ENCODE measurements at regions not wholly inside any gene's neighbourhood (a gene's known extent, or its start where the extent isn't known, plus 50 kb on each side); places are given as distances from the start of the nearest gene placed in this dataset.
"Not testable (repeated sequence)": the region's sequence is repeated elsewhere in the genome, so short reads cannot be mapped to it uniquely, and the experiment has no call there.

DNA sequence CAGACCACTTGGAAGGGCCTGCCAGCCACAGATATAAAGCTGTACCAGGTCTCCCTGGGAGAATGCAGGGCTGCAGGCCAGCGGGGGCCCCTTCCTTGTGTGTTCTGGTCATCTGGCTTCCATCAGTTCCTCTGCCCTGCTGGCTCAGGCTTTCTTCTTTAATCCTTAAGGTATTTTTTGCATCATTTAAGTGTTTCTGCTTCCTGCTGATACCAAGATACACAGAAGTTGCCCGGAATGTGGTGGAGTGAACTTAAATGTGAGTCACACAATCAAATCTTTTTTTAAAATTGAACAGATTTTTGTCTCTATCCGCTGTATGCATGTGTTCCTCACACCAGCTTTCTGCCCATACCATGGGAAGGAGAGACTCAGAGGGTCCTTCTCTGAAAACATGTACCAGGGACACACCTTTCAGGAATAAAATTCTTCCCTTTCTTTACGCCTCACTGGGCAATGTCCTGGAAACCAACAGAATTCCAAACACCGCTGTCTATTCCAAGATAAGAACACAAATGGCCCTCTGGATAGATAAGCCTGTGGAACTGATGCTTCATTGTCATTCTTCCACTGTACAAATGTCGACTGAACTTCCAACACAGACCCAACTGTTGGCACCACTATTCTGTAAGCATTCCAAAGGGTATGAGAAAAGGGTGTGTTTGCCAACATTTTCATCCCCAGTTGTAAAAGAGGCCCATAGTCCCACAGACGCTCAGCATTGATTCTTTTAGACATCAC is 206.2 kb upstream of the MYLIP start:
- DNase-seq = peak; percentile 95

DNA sequence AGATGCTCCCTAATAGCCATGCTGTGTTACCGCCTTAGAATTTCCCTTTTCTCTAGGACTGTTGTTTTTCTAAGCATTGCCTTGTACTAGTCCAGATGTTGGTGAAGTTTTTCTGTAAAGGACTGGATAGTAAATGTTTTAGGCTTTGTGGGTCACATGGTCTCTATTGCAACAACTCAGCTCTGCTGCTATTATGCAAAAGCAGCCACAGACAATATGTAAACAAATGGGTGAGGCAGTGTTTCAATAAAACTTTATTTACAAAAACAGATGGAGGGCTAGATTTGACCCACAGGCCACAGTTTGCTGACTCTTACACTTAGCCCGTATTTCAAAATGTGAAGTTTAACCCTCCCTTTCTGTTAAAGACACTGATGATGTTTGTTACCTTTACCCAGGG is 207.6 kb upstream of the MYLIP start:
- DNase-seq = peak; percentile 28

DNA sequence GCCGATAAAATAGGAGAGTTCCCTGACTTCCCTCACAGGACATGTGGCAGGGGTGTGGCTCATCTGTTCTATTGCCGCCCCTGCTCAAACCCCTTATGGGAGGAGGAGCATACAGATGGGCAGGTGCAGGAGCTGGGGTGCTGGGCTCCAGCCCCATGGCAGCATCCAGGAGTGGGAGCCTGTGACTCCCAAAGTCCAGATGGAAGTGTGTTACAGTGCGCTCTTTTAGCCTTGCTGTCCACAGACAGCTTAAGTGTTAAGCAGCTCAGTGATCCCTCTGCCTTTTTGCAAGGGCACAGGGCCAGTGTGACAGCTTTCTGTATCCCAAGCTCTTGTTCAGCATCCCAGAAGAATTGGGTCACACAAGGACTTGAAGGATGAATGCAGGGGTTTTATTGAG is 212.3 kb upstream of the MYLIP start:
- DNase-seq = no peak

DNA sequence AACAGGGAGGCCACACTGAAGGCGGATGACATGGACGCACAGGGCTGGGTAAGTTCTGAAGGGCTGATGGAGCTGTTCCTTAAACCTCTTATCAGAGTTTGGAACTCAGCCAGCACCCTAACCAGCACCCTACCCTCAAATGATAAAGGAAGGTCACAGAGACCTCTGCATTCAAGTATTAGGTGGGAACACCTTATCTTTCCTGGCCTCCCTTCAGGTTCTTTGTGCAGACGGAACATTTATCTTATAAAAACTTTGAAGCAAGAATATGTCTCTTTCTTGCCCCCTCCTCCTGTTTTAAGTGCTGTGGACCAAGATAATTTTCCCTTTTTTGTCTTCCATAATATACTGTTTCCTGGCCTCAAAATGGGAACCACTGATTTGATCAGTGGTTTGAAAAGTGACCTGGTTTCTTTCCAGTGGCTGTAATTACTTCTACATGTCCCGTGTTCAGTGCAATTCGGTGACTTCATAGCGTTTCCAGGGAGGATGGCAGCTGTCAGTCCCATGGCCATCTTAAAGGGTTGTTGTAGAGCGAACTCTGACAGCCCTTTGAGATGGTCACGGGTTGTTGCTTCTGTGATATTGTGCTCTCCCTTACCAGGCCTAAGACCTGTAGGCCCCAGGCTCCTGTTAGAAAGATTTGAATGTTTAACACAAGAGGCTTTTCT is 213.2 kb upstream of the MYLIP start:
- DNase-seq = no peak

DNA sequence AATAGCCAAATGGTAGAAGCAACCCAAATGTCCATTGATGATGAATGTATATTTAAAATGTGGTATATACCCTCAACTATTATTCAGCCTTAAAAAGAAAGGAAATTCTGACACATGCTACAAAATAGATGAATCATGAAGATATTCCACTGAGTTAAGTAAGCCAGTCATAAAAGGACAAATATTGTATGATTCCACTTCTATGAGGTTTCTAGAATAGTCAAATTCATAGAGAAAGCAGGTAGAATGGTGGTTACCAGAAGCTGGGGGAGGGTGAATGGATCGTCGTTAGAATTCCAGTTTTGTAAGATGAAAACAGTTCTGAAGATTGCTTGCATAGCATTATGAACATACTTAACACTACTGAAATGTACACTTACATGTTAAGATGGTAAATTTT is 214.3 kb upstream of the MYLIP start:
- DNase-seq = no peak

DNA sequence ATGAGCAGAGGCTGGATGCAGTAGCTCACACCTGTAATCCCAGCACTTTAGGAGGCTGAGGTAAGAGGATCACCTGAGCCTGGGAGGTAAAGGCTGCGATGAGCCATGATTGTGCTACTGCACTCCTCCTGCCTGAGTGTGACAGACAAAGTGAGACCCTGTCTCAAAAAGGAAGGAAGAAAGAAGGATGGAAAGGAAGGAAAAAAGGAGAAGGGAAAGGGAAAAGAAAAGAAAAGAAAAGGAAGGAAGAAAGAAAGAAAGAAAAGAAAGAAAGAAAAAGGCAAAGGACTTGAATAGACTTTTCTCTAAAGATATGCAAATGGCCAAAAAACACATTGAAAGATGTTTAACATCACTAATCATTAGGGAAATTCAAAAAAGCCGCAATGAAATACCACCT is 215.3 kb upstream of the MYLIP start:
- no peak for DNase-seq

DNA sequence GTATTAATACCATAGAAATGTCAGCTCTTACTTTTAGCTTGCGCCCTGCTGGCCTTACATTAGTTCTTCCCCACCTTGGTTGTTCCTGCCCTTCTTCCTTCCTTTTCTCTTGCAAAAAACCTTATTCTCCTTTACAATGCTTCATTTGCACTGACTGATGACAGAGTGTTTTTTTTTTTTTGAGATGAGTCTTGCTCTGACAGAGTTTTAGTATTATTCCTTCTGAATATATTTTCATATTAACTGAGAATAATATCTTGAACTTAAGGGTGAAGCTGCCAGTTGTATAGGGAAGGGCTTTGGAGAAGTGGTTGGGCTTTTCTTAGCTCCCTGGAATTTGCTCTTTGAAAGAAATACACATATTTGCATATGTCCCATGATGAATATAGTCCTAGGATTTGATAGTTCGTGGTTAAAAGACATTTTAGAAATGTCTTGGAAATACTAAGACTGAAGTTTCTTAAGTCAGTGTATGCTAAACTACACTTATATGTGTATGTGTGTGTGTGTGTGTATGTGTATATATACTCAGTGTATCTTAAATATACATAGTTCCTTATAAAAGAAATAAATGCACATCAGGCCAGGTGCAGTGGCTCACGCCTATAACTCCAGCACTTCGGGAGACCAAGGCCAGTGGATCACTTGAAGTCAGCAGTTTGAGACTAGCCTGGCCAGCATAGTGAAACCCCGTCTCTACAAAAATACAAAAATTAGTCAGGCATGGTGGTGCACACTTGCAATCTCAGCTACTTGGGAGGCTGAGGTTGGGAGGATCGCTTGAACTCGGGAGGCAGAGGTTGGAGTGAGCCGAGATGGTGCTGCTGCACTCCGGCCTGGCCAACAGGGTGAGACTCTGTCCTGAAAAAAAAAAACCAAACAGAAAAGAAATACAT is 216.1 kb upstream of the MYLIP start:
- peak; percentile 77 for DNase-seq

DNA sequence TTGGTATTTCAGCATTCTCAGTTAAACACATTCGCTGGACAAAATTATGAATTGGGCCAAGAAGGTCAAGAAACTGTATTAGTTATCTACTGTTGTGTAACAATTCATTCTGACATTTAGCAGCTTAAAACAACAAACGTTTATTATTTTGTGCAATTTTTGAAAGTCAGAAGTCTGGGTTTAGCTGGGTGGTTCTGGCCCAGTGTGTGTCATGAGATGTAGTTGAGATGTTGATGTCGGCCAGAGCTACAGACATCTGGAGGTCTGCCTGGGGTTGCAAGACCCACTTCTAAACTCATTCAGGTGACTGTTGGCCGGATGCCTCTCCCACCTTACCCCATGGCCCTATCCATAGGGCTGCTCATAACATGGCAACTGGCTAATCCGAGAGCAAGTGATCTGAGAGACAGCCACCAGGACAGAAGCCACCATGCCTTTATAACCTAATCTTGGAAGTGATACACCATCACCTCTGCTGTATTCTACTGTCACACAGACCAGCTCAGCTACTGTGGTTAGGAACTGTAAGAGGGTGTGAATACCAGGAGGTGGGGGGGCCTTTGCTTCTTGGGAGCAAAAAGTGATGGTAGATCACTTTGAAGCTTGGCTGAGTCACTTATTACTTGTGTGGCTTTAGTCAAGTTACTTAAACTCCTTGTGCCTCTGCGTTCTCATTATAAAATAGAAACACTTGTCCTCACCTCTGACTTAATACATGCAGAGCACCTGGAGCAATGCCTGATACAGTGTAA is 217.0 kb upstream of the MYLIP start:
- DNase-seq = no peak

DNA sequence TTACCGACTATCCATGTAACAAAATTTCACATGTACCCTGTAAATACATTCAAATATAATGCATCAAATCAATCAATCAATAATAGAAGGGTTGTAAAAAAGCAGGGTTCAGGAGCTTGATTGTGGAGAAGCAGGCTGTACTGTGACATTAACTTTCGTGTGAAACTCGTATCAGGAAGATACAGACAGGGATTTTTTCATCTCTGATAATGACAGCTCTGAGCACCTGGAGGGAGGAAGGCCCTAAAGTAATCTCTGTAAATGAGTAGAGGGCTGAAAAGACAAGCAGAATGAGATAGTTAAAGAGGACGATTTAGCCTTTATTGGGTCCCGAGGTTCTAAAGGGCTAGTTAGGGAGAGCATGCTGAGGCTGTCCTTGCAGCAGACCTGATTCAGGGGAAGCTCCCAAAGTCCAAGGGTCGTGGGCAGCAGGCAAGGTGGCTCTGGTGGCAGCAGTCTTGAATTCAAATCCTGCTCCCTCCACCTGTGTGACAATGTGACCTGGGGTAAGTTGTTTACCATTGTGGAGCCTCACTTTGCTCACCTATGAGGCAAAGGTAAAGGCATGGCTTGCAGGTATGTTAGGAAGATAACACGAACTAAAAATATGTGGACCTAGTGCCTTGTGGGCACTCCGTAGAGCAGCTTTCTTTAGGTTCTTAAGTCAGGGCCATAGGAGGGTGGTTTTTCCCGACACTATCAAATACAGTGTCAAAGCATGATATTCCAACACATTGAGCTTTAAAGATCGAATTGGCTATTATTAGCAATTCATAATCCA is 219.4 kb upstream of the MYLIP start:
- DNase-seq = no peak

DNA sequence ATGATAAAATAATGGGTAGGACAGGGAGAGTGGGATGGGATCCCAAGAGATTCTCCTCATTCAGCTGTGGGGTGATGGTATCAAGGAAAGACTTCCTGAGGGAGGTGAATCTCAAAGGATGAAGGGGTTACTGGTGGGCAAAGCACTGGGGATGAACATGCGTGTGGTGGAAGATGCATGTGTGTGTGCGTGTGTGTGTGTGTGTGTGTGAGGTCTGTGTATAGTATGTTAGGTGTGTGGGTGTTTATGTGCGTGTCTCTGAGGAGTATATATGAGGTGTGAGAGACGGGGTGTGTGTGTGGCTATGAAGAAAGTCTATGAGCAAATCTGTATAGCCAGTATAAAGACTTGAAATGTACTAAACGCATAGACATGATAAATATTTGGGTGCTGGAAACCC is 220.0 kb upstream of the MYLIP start:
- no peak for DNase-seq

DNA sequence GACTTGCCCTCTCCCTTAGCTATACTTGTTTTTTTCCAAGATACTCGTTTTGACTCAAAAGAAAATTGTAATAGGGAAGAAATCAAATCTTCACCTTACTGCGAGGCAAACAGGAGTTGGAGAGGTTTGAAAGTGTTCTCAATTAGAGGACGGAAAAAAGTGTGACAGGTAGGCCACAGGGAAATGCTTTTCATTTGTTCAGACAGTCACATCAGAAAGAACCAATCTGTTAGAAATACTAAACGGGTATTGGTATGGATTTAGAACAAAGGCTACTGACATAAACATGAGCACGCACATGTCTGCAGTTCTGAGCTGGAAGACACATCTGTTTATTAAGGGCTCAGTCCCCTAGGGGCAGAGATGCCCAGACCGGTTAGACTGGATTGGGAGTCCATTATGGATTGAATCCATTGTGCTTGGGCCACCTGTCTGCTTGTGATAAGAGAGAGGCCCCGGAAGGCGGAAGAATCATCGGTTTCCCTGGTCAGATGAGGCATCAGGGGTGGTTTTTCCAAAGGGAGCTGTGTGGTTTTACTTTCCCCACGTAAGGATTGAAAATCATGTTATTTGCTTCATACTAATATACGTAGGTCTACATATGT is 220.9 kb upstream of the MYLIP start:
- DNase-seq = no peak

DNA sequence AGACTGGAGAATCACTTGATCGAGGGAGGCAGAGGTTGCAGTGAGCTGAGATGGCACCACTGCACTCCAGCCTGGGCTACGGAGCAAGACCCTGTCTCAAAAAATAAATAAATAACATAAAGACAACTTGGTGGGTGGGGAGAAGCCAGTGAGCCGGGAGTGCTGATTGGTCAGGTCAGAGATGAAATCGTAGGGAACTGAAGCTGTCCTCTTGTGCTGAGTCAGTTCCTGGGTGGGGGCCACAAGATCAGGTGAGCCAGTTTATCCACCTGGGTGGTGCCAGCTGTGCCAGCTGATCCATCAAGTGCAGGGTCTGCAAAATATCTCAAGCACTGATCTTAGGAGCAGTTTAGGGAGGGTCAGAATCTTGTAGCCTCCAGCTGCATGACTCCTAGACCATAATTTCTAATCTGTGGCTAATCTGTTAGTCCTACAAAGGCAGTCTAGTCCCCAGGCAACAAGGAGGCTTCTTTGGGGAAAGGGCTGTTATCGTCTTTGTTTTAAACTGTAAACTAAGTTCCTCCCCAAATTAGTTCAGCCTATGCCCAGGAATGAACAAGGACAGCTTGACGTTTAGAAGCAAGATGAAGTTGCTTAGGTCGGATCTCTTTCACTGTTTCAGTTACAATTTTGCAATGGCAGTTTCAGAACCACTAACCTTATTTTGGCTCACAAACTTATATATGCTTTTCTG is 221.5 kb upstream of the MYLIP start:
- not testable (repeated sequence) for DNase-seq

DNA sequence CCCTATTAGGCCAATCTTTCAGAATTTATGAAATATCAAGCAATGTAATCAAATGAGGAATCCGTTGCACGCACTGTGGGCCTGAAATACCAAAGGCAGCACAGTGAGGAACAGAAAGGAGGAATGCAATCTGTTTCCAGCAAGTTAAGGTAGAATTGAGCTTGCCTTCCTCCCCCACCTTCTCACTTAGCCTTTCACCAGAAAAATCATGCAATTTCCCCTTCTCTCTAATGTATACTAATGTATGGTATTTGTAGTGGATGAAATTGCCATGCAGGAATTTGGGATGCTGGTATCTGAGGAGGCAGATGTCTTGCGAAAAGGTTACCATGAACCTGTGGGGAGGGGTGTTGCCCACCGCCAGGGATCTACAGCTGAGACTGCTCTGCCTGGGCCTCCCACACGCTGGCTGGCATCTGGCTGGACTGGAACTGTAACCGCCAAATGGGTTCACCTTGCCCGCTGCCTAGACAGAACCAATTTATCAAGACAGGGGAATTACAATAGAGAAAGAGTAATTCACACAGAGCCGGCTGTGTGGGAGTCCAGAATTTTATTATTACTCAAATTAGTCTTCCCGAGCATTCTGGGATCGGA is 222.4 kb upstream of the MYLIP start:
- no peak for DNase-seq

DNA sequence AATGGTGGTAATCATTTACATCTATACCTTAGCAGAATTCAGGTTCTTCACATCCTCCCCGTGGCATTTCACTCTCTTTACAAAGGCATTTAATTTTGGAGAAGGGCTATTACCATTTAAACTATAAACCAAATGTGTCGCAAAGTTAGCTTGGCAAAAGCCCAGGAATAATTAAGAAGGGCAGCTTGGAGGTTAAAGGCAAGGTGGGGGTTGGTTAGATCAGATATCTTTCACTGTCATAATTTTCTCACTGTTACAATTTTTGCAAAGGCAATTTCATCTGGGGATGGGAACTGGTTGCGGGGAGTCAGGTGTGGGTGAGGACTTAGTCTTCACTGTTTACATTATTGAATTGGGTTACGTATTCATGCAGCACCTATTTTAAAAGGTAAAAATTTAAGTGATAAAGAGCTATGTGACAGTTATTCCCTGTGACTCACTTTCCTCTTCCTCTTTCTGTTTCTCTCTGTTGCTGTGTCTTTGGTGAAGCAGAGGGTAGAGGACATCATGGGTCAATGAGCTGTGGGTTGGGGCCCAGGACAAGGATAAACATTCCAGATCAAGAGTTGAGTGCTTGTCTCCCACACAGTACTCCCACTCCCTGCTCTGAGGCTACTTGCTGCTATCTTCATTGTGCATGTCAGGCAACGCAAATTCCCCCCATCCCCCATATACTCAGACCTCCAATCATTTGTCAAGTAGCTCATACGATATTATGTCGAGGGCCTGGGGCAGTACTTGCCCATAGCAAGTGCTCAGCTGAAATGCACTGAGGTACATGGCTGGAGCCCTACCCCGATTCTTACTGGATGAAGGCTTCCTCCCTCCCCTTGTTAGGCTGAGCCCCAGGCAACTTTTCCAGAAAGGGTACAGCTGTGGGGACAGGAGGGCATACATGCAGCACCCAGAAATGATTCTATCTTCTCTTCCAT is 223.1 kb upstream of the MYLIP start:
- no peak for DNase-seq

DNA sequence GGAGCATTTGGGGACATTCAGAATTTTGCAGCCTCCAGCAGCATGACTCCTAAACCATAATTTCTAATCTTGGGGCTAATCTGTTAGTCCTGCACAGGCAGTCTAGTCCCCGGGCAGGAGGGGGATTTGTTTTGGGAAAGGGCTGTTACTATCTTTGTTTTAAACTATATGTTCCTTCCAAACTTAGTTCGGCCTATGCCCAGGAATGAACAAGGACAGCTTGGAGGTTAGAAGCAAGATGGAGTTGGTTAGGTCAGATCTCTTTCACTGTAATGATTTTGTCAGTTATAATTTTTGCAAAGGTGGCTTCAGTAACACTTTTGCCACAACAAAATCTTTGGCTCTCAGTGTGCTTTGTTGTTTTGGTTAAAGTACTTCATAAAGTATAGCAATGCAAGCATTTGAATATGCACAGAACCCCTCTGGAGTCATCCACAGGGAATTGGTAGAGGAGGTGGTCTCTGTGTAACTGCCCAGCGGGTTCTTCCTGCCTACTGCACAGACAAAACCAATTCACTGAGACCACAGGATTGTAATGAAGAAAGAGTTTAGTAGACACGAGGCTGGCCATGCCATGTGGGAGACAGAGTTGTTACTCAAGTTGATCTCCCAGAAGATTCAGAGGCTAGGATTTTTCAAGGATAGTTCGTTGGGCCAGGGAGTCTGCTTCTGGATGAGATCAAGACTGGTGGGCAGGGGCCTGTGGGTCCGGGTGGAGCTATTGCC is 224.1 kb upstream of the MYLIP start:
- no peak for DNase-seq

DNA sequence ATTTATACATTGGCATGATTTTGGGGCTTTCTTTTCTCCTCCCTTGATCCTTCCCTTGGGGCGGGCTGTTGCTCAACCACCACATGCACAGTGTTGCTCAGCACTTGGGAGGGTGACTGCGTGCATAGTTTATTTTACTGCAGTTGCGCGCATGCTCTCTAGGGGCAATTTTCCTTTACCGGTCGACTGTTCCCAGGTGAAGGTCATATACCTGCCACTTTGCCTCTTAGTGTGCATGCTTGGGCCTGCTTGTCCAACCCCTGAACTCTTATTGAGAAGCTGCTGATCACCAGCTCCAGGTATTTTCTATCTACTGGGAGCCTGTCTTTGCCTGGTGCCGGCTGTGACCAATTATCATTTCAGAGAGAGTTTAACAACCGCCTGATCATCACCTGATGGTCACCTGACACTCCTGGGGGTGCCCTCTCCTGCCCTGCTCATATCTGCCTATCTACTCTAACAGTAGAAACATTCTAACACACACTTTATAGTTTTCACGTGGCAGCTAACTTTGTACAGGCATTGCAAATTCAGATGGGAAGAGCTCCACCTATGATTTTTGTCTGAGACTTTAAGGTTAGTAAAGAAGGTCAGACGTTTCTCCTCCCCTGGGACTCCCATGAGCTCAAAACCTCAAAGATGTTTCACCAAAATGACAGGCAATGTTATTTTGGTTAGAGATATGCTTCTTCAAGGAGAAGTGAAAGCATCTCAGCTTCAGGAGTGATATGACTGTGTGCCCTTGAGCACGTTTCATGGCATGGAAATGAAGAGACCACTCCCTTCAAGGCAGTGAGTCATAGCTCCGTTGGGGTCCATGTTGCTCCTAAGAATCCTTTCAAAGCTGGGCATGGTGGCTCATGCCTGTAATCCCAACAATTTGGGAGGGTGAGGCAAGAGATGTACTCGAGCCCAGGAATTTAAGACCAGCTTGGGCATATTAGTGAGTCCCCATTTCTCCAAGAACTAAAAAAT is 227.5 kb upstream of the MYLIP start:
- DNase-seq = no peak

DNA sequence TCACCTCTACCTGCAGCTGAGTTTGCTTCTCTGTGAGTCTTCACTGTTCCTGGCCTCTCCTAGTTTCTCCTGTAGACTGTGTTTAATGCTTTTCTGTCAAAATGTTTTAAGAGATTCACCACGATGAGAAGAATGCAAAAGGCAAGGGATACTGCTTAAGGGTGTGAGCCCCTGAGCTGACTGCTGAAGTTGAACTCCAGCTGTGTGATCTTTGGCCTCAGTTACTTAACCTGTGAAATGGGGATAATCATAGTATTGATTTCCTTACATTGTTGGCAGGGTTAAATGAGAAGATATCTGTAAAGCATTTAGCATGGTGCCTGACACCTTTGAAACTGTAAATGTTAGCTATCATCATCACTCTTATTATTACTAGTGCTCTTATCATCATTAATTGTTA is 230.2 kb upstream of the MYLIP start:
- DNase-seq = no peak

All from fibroblast of skin of right quadriceps (primary cell).